ENCODE measurements at regions not wholly inside any gene's neighbourhood (a gene's known extent, or its start where the extent isn't known, plus 50 kb on each side); places are given as distances from the start of the nearest gene placed in this dataset.
"Not testable (repeated sequence)": the region's sequence is repeated elsewhere in the genome, so short reads cannot be mapped to it uniquely, and the experiment has no call there.

DNA sequence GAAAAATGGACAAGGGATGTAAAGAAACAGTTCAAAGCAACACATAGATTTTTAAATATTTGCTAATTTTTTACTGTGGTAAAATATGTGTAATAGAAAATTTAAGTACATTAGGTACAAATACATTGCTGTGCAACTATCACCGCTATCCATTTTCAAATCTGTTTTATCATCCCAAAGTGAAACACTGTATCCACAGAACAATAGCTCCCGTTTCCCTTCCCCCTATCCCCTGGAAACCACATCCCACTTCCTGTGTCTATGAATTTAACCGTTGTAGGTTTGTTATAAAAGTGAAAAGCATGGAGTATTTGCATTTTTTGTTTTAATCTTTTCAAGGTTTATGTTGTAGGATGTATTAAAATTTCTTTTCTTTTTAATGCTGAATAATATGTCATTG lies 152.9 kb upstream of the HSFY1 start:
- DNase-seq (ENCODE audit: low spot score); ATAC-seq: not testable (repeated sequence)

GRCh38 chrY:18420846-18421245 lies 125.7 kb upstream of the HSFY1 start:
- not testable (repeated sequence) for ATAC-seq; DNase-seq (ENCODE audit: low spot score)

DNA sequence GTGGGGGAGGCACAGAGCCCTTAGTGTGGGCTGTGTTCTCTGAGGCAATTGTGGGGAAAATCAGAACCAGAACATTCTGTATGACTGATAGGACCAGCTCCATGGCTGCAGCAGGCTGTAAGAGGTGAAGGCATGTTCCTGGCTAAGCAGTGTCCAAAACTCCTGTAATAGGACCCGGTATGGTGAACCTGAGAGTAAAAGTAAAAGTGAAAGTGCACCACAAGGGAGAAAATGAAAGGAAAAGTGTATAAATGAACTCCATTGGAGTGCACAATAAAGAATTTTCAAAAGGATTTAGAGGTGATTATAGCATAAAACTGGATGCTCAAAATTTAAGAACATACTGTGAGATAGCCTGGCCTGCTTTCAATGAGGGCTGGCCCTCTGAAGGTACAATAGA lies 125.1 kb upstream of the HSFY1 start:
- not testable (repeated sequence) for DNase-seq (ENCODE audit: low spot score)

DNA sequence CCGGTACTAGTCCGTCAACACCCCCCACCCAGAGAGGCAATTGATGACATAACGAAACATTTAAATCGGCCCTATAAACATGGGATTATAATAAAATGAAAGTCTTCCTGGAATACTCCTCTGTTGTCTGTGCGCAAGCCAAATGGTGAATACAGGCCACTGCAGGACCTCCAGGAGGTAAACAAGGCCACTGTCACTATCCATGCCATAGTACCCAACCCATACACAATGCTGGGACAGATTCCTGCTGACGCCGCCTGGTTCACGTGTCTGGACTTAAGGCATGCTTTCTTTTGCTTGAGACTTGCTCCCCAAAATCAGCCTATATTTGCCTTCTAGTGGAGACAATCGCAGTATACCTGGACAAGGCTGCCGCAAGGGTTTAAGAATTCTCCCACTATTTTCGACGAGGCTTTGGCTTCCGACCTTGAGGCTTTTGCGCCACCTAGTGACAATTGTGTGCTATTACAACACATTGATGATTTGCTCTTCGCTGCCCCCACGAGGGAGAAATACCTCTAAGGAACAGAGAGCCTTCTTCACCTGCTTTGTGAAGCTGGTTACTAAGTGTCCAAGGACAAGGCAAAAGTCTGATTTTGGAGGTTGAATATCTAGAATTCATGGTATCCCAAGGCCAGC lies 122.4 kb upstream of the HSFY1 start:
- not testable (repeated sequence) for DNase-seq (ENCODE audit: low spot score)
- peak; percentile 88 for ATAC-seq

More for the DNA sequence above, 125.1 kb upstream of the HSFY1 start:
- ATAC-seq: peak; percentile 80

GRCh38 chrY:18433540-18433939 lies 113.0 kb upstream of the HSFY1 start:
- not testable (repeated sequence) for ATAC-seq; DNase-seq (ENCODE audit: low spot score)

GRCh38 chrY:18445853-18446252 lies 100.7 kb upstream of the HSFY1 start:
- not testable (repeated sequence) for DNase-seq (ENCODE audit: low spot score)
- peak; percentile 100 for ATAC-seq

GRCh38 chrY:18452815-18453214 lies 93.7 kb upstream of the HSFY1 start:
- ATAC-seq; DNase-seq (ENCODE audit: low spot score): not testable (repeated sequence)

- DNase-seq (ENCODE audit: low spot score): not testable (repeated sequence)
- ATAC-seq: peak; percentile 74
Measured at GRCh38 chrY:18459136-18459535, 87.4 kb upstream of the HSFY1 start.

GRCh38 chrY:18461211-18461911 lies 85.2 kb upstream of the HSFY1 start:
- ATAC-seq; DNase-seq (ENCODE audit: low spot score): not testable (repeated sequence)

DNA sequence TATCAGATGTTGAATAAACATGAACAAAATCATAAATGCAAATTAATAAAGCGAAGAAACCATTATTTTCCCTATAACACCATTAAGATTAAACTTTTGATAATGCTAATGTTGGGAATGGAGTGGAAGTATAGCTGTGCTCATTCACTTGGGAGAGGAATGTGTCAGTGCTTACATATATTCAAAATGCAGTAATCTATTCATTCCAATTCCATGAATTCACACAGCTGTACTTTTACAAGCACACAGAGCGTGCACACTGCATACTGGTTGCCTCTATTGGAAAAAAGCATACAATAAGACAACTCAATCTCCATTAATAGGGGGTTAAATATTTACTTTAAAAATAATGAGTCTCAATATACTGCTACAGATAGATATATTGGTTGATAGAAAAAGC lies 81.7 kb upstream of the HSFY1 start:
- ATAC-seq; DNase-seq (ENCODE audit: low spot score): not testable (repeated sequence)

DNA sequence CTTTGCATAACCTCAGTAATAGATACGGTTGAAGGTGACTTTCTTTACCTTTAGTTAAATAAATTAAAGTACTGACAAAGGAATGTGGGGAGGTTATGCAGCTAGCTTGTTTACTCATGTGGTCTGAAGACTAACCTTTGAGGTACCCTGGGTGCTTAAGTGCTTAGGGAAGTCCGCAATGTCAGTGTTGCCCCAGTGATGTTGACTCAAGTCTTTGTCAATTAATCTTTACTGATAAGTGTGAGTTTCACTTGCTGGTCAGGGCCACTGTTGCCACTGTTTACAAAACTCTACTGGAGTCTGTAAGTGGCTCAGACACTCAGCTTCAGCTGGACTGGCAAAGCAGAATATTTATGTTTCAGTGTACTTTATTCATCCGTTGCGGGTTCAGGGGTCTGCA lies 79.9 kb upstream of the HSFY1 start:
- ATAC-seq; DNase-seq (ENCODE audit: low spot score): not testable (repeated sequence)

- ATAC-seq; DNase-seq (ENCODE audit: low spot score): not testable (repeated sequence)
Measured at GRCh38 chrY:18483354-18483753, 63.2 kb upstream of the HSFY1 start.

Data from left lobe of liver (tissue), 2 donors.